Prostate gland (tissue), 2 donors: ENCODE measurements at regions not wholly inside any gene's neighbourhood (a gene's known extent, or its start where the extent isn't known, plus 50 kb on each side); places are given as distances from the start of the nearest gene placed in this dataset.

Experiments
- POLR2A ChIP-seq: fragments of 450-650 bp; IDR thresholded peaks from one replicate; pipeline ENCODE4 v1.6.1; 2016; ENCODE audit warnings: antibody characterized with exemption, mild to moderate bottlenecking
- POLR2AphosphoS5 ChIP-seq: sonication (generic); formaldehyde crosslinking; IDR thresholded peaks from one replicate; pipeline ENCODE4 v1.6.1; 2017; ENCODE audit warnings: antibody characterized with exemption
- TF ChIP-seq, protein P1 (sequence below), 4 experiments: fragments of 200-600 bp in 2 of 4; fragments of 450-650 bp in 2 of 4; sonication (generic) in 2 of 4; IDR thresholded peaks; 1 replicate in 3 of 4; 2 replicates in 1 of 4; pipeline ENCODE4 v1.5.1; 2016 to 2019; ENCODE audit warnings: antibody characterized with exemption in 4 of 4, mild to moderate bottlenecking in 2 of 4, moderate library complexity in 2 of 4

DNA sequence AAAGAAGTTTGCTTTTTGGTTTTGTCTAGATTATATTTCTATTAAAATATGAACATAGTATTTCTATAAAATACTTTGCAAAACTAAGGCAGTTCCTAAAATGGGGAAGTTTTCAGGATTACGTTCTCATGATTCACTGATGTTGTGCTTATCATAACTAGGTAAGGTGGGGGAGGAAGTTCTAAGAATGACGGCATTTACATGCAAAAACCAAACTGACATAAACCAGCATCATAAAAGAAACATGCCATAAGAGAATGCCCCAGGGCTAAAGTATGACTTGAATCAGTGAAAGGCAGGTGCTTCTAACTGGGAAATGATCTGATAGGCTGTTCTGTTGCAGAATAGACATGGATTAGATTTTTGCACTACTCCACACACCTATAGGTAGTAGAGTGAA lies 204.7 kb upstream of the JADE1 start:
- TF ChIP-seq, protein P1, sequence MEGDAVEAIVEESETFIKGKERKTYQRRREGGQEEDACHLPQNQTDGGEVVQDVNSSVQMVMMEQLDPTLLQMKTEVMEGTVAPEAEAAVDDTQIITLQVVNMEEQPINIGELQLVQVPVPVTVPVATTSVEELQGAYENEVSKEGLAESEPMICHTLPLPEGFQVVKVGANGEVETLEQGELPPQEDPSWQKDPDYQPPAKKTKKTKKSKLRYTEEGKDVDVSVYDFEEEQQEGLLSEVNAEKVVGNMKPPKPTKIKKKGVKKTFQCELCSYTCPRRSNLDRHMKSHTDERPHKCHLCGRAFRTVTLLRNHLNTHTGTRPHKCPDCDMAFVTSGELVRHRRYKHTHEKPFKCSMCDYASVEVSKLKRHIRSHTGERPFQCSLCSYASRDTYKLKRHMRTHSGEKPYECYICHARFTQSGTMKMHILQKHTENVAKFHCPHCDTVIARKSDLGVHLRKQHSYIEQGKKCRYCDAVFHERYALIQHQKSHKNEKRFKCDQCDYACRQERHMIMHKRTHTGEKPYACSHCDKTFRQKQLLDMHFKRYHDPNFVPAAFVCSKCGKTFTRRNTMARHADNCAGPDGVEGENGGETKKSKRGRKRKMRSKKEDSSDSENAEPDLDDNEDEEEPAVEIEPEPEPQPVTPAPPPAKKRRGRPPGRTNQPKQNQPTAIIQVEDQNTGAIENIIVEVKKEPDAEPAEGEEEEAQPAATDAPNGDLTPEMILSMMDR (IDR thresholded peaks at IDR 0.05) = no peak
- TF ChIP-seq POLR2A (no peak), POLR2AphosphoS5 (no peak)
